Cardiac muscle cell (in vitro differentiated cells and primary cell): ENCODE measurements at regions not wholly inside any gene's neighbourhood (a gene's known extent, or its start where the extent isn't known, plus 50 kb on each side); places are given as distances from the start of the nearest gene placed in this dataset.

Experiments used
- DNase-seq, 2 donors: peaks; one replicate each; pipeline versions ENCODE4 v3.0.0 to v3.0.0-alpha.2; 2010 to 2017; ENCODE audit warnings: low read depth in 1 of 2, low spot score in 1 of 2
- H3K27ac ChIP-seq: fragments of 200-600 bp; sonication (generic); 2 replicates; pipeline ENCODE4 v1.5.1; 2016
- H3K27me3 ChIP-seq: fragments of 200-600 bp; sonication (generic); 2 replicates; pipeline ENCODE4 v1.6.0; 2016; ENCODE audit warnings: control low read depth
- H3K36me3 ChIP-seq: fragments of 200-600 bp; sonication (generic); 2 replicates; pipeline ENCODE4 v1.5.1; 2016; ENCODE audit warnings: control low read depth
- H3K4me1 ChIP-seq: fragments of 200-600 bp; sonication (generic); 2 replicates; pipeline ENCODE4 v1.8.1; 2017; ENCODE audit warnings: low read depth, mild to moderate bottlenecking, mixed run types
- H3K4me3 ChIP-seq: fragments of 200-600 bp; sonication (generic); 2 replicates; pipeline ENCODE4 v1.5.1; 2016; ENCODE audit warnings: mild to moderate bottlenecking
- H3K9me3 ChIP-seq: fragments of 200-600 bp; sonication (generic); 2 replicates; pipeline ENCODE4 v1.5.1; 2017; ENCODE audit warnings: low read depth, mild to moderate bottlenecking, control low read depth
- CTCF ChIP-seq: IDR thresholded peaks from 2 replicates; pipeline ENCODE4 v1.5.1; 2012; ENCODE audit warnings: low read depth, mild to moderate bottlenecking, low read length

GRCh38 chr6:80527552-80528052 is 421.1 kb downstream of the BCKDHB start:
- Histone ChIP-seq H3K9me3 (no peaks in the 10 kb centered on the region), H3K4me3 (no peak overlapping the region), H3K27me3 (no peaks in the 10 kb centered on the region), H3K36me3 (no peaks in the 10 kb centered on the region), H3K4me1 (peaks cover 10% of the 10 kb centered on the region), H3K27ac (no peak overlapping the region)
- TF ChIP-seq CTCF, result no peak
- DNase-seq, result no peak

GRCh38 chr6:80523531-80523997 is 417.1 kb downstream of the BCKDHB start:
- peak; percentile 35 for TF ChIP-seq CTCF
- Histone ChIP-seq H3K4me1 (peaks cover 10% of the 10 kb centered on the region), H3K9me3 (no peaks in the 10 kb centered on the region), H3K27me3 (no peaks in the 10 kb centered on the region), H3K4me3 (no peak overlapping the region), H3K27ac (no peak overlapping the region), H3K36me3 (no peaks in the 10 kb centered on the region)
- peak in 1 of 2 donors; percentile 36 for DNase-seq

GRCh38 chr6:80523010-80523409 is 416.5 kb downstream of the BCKDHB start:
- H3K4me1 ChIP-seq, result peaks cover 7% of the 10 kb centered on the region
- DNase-seq, result peak in 1 of 2 donors; percentile 76
- no peaks in the 10 kb centered on the region for H3K9me3 ChIP-seq
- no peaks in the 10 kb centered on the region for H3K27me3 ChIP-seq
- H3K27ac ChIP-seq, result no peak overlapping the region
- no peaks in the 10 kb centered on the region for H3K36me3 ChIP-seq
- no peak overlapping the region for H3K4me3 ChIP-seq
- TF ChIP-seq CTCF, result no peak

GRCh38 chr6:80522576-80522975 is 416.1 kb downstream of the BCKDHB start:
- H3K27ac ChIP-seq, result no peak overlapping the region

GRCh38 chr6:80519811-80520594 is 413.5 kb downstream of the BCKDHB start:
- DNase-seq, result peak in 1 of 2 donors; percentile 72
- H3K4me3 ChIP-seq, result no peak overlapping the region
- TF ChIP-seq CTCF, result no peak
- H3K36me3 ChIP-seq, result no peaks in the 10 kb centered on the region
- H3K4me1 ChIP-seq, result no peaks in the 10 kb centered on the region
- no peaks in the 10 kb centered on the region for H3K27me3 ChIP-seq
- H3K9me3 ChIP-seq, result no peaks in the 10 kb centered on the region
- no peak overlapping the region for H3K27ac ChIP-seq

More at GRCh38 chr6:80522576-80522975, 416.1 kb downstream of the BCKDHB start:
- H3K4me1 ChIP-seq, result peaks cover 2% of the 10 kb centered on the region
- no peak for DNase-seq
- no peaks in the 10 kb centered on the region for H3K9me3 ChIP-seq
- H3K36me3 ChIP-seq, result no peaks in the 10 kb centered on the region
- H3K4me3 ChIP-seq, result no peak overlapping the region
- TF ChIP-seq CTCF, result no peak
- H3K27me3 ChIP-seq, result no peaks in the 10 kb centered on the region
